ENCODE measurements at regions not wholly inside any gene's neighbourhood (a gene's known extent, or its start where the extent isn't known, plus 50 kb on each side); places are given as distances from the start of the nearest gene placed in this dataset.

DNA sequence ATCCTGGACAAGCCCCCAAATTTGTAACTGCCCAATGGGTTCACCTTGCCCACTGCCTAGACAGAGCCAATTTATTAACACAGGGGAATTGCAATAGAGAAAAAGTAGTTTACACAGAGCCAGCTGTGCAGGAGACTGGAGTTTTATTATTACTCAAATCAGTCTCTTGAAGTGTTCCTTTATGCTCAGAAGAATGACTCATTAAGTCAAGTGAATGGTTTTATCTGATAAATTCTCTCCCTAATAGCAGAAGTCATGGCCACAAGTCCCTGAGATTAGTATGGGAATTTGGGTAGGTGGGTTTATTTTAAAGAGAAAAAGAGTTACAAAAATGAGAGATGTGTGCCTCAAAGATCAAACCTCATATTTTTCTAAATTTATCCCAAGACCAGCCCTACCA lies 122.8 kb upstream of the NUDT4 start:
- Histone ChIP-seq H3K79me2 (ENCODE audit: control insufficient read depth in 1 of 2, insufficient read depth in 2 of 2, low read length in 2 of 2) (no peaks in the 10 kb centered on the region), H3K36me3 (ENCODE audit: control insufficient read depth in 2 of 4, insufficient read depth in 4 of 4, low read length in 3 of 4) (0 out of 8 replicates have a peak, but pooled peaks cover 0 to 4% (median 0%) of the 10 kb centered on the region in 4 experiments), H3K4ac (replicated peaks; ENCODE audit: insufficient read length, low read depth, low read length) (no peak overlapping the region), H4K20me1 (replicated peaks in 1 of 2; ENCODE audit: control insufficient read depth in 1 of 2, insufficient read depth in 2 of 2, low read length in 2 of 2) (no peaks in the 10 kb centered on the region), H2BK120ac (replicated peaks; ENCODE audit: low read depth, low read length) (no peak overlapping the region), H3K18ac (ENCODE audit: extremely low read depth, low read length) (no peak overlapping the region), H3K56ac (replicated peaks; ENCODE audit: insufficient read length, low read depth, low read length) (no peak overlapping the region), H3K27ac (ENCODE audit: low read depth, low read length) (no peak overlapping the region), H2BK12ac (ENCODE audit: low read depth, low read length) (no peak overlapping the region), H2BK20ac (ENCODE audit: low read length) (no peak overlapping the region), H2AK5ac (ENCODE audit: low read depth, low read length) (no peak overlapping the region), H3K9me3 (ENCODE audit: insufficient read depth in 2 of 2, low read depth in 1 of 2, low read length in 1 of 2) (peaks cover 17 to 20% of the 10 kb centered on the region in 2 experiments), H4K91ac (replicated peaks; ENCODE audit: insufficient read length, low read length) (no peak overlapping the region), H3K4me1 (replicated peaks in 1 of 4; ENCODE audit: control insufficient read depth in 3 of 4, insufficient read depth in 4 of 4, low read length in 3 of 4) (peaks cover 0 to 2% (median 0%) of the 10 kb centered on the region in 4 experiments; a peak in 1 of 7 replicates), H4K5ac (ENCODE audit: insufficient read length, low read depth, low read length) (no peak overlapping the region), H3K4me2 (ENCODE audit: insufficient read depth in 1 of 2, low read depth in 2 of 2, low read length in 2 of 2) (no peak overlapping the region), H4K8ac (ENCODE audit: extremely low read depth, insufficient read depth, low read length) (no peak overlapping the region), H2AFZ (ENCODE audit: low read length) (no peak overlapping the region), H3K4me3 (ENCODE audit: extremely low read depth in 1 of 4, insufficient read depth in 2 of 4, low read depth in 3 of 4, low read length in 4 of 4) (no peak overlapping the region), H3K9ac (replicated peaks in 1 of 4; ENCODE audit: extremely low read depth in 1 of 4, low read depth in 3 of 4, low read length in 3 of 4) (no peak overlapping the region), H3K14ac (ENCODE audit: insufficient read length) (no peak overlapping the region), H3K23me2 (ENCODE audit: low read depth, low read length) (no peaks in the 10 kb centered on the region), H2BK5ac (ENCODE audit: low read depth, low read length) (no peak overlapping the region), H3K27me3 (replicated peaks in 1 of 4; ENCODE audit: control insufficient read depth in 3 of 4, extremely low read depth in 1 of 4, insufficient read depth in 3 of 4, low read length in 3 of 4) (no peaks in the 10 kb centered on the region), H3K79me1 (ENCODE audit: low read depth, low read length) (no peaks in the 10 kb centered on the region), H3K23ac (ENCODE audit: insufficient read length) (no peak overlapping the region), H2BK15ac (ENCODE audit: low read length) (no peak overlapping the region)
- FAIRE-seq (no peak), DNase-seq (ENCODE audit: low read depth in 1 of 2, low spot score in 2 of 2) (no peak)
- ChIA-PET POLR2A (ENCODE audit: partially characterized antibody) (no interaction called here), CTCF (ENCODE audit: partially characterized antibody) (interaction anchor here (0.9 kb wide), 2 partner anchors 13 to 141 kb away, joined by 3 read pairs; no protein-coding TSS in a partner anchor)
- TF ChIP-seq CHD2 (IDR thresholded peaks at IDR 0.05; ENCODE audit: low read length) (no peak), HDAC2 (IDR thresholded peaks at IDR 0.05; ENCODE audit: borderline replicate concordance in 1 of 2, low read depth in 2 of 2, low read length in 2 of 2) (no peak), TAF7 (optimal IDR thresholded peaks at IDR 0.05; ENCODE audit: borderline replicate concordance, low read depth, low read length) (no peak), POLR2A (IDR thresholded peaks at IDR 0.05; ENCODE audit: control extremely low read depth in 1 of 2, low read depth in 2 of 2, low read length in 2 of 2) (no peak), YY1 (IDR thresholded peaks at IDR 0.05; ENCODE audit: low read depth, low read length) (no peak), KDM4A (IDR thresholded peaks at IDR 0.05; ENCODE audit: low read depth, low read length, severe bottlenecking) (no peak), RBBP5 (IDR thresholded peaks at IDR 0.05; ENCODE audit: borderline replicate concordance, low read depth, low read length) (no peak), GABPA (IDR thresholded peaks at IDR 0.05; ENCODE audit: borderline replicate concordance, insufficient read depth, low read length) (no peak), RXRA (IDR thresholded peaks at IDR 0.05; ENCODE audit: insufficient read depth, low read depth, low read length) (no peak), ZNF274 (IDR thresholded peaks at IDR 0.05; ENCODE audit: borderline replicate concordance, extremely low read depth, low read length) (no peak), TAF1 (IDR thresholded peaks at IDR 0.05; ENCODE audit: low read depth, low read length) (no peak)
- TF ChIP-seq, protein P1, sequence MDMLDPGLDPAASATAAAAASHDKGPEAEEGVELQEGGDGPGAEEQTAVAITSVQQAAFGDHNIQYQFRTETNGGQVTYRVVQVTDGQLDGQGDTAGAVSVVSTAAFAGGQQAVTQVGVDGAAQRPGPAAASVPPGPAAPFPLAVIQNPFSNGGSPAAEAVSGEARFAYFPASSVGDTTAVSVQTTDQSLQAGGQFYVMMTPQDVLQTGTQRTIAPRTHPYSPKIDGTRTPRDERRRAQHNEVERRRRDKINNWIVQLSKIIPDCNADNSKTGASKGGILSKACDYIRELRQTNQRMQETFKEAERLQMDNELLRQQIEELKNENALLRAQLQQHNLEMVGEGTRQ (IDR thresholded peaks at IDR 0.05; ENCODE audit: low read length) = no peak

Data from H1 (cell line).